HG03066 (cell line): ENCODE measurements at regions not wholly inside any gene's neighbourhood (a gene's known extent, or its start where the extent isn't known, plus 50 kb on each side); places are given as distances from the start of the nearest gene placed in this dataset.
A peak's percentile ranks its signal among the peaks of the same experiment; 100 is the strongest.

Experiments used
- ATAC-seq: cut with Tn5 transposase; IDR thresholded peaks from one replicate; pipeline ENCODE4 v1.9.1; 2021; ENCODE audit warnings: low read depth; ENCODE audit not compliant: unreplicated experiment

DNA sequence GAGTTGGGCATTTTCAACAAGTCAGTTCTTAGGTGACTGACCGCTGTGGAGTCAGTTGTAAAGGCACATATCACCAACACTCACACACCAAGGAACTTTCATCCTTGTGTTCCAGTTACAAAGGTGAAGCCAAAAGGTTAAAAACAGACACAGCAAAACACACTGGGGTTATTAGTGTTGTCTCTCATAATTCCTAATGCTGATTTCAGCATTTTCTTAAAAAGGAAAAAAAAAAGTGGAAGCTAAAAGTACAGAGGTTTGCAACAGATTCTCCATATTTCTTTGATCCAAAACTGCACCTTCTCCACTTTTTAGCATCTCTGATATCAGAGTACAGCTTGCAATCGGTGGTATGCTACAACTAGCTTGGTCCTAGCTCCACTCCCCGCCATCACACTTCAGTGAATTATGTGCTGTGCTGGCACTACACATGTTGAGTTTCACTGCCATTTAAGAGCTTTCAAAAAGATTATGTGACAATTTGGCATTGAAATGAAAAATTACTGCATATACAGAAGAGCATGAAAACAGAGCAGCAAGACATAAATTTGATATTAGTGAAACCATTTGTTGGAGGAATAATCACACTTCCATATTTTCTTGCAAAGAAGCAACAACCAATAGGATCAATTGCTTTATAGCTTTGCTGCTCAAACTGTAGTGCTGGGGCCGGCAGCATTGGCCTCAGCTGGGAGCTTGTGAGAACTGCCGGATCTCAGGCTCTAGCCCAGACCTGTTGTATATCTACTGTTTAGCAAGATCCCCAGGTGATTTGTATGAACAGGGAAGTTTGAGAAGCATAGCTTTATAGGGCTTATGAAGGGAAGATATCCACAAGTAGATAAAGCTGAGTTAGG is 62.3 kb upstream of the DAPL1 start:
- ATAC-seq, result no peak

- no peak for ATAC-seq
Measured at GRCh38 chr2:158733430-158733755, 61.7 kb upstream of the DAPL1 start.

DNA sequence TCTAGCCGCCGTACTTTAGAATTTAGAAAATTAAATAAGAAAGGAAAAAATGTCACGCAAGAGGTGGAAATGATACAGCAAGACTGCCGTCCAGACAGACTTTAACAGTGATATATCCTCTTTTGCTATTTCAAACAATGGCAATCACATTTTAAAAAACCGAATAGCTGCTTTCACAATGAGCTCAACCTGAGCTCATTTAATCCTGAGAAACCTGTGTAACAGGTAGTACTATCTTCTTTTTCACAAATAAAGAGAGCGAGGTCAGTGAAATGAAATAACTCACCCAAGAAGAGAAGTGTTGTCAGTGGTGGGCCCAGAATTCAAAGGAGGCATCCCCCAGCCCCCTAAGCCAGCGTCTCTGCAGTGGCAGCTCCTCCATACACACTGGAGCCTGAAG is 60.7 kb upstream of the DAPL1 start:
- no peak for ATAC-seq

GRCh38 chr2:158735822-158736580 is 59.1 kb upstream of the DAPL1 start:
- ATAC-seq, result no peak

GRCh38 chr2:158738363-158738762 is 56.8 kb upstream of the DAPL1 start:
- ATAC-seq, result no peak

- ATAC-seq, result no peak
Measured at GRCh38 chr2:158740127-158740526, 55.0 kb upstream of the DAPL1 start.

GRCh38 chr2:158740621-158741020 is 54.5 kb upstream of the DAPL1 start:
- ATAC-seq, result no peak

DNA sequence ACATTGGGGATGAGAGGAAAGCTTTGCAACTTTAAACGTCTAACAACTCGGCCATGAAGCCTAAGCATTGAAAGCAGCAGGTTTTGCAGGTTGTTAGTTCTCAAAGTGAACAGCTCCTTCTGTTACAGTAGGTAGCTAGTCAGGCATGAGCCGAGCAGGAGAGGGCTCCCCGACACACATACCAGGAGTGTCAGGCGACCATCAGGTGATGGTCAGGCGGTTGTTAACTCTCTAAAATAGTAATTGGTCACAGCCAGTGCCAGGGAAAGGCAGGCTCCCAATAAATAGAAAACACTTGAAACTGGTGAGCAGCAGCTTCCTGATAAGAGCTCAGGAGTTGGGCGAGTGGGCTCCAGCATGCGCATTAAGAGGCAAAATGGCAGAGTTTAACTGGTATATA is 53.5 kb upstream of the DAPL1 start:
- ATAC-seq, result no peak

DNA sequence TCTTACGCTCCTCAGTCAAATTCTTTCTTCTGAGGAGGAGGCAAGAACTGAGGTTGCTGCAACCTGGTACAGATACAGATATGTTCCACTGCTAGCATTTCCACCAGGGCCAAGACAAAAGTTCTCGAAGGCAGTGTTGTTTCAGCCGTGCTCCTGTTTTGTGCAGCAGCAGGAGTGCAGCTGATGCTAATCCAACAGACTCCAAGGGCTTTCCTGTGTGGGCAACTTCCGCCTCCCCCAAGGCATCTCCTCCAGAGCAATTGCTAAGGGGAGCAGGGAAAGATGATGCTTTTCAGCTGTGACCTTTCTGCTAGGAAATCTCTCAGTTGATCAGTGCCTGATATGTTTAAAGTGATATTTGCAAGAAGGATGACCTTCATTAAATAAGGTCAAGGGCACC is 52.6 kb upstream of the DAPL1 start:
- no peak for ATAC-seq

GRCh38 chr2:158743466-158743865 is 51.7 kb upstream of the DAPL1 start:
- ATAC-seq, result no peak

GRCh38 chr2:158743879-158744278 is 51.2 kb upstream of the DAPL1 start:
- no peak for ATAC-seq

DNA sequence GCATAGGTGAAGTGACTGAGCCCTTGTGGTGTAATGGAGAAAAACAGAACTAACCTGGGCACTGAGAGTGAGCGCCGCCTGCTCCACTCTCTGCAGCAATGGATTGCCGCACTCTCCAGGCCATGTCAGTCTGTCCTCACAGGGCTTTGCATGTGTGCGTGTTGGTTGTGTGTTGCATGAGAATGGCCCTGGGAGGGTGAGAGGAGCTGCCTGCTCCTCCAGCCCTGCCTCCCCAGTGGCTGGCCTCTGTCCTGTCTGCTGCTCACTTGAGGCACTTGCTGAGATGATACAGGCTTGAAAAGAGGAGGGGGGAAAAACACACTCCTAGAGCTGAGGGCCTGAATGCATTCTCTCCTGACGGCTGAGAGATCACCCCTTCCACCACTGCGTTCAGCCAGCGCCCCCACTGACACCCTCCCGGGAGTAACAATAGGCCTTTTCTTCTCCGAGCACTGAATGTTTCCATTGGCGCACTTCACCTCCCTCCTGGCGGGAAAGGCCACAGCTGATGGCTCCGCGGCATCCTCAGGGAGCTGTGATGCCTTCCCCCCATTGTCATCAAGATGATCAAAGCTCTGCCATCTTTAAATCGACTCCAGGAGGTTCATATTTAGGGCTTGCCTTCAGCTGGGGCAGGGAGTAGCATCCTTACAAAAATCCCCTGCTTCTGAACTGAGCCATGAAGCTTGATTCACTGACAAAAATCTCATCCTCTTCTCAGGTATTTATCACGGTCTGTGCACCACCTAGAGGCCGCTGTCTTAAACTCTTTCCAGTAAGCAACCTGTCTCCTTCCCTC is 49.9 kb upstream of the DAPL1 start:
- peak; percentile 62 for ATAC-seq
